ENCODE measurements at regions not wholly inside any gene's neighbourhood (a gene's known extent, or its start where the extent isn't known, plus 50 kb on each side); places are given as distances from the start of the nearest gene placed in this dataset.

DNA sequence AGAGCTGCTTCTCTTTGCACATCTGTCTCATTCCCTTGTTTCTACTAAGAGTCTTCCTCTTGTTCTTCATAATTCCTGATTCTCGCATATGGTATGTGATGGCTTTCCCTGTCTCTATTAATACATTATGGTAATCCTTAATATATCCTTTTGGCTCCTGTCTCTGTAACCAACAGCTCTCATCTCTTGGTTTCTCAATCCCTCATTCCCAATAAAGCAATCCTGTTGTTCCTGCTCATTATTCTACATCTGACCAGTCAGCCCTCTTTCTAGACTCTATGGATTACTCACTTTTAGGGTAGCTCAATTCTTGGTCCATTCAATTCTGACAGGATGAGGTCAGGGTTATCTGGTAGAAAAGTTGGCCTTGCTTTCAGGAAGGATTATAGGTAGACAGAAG is 349.9 kb downstream of the LRIG3 start:
- no peak overlapping the region for H3K4me3 ChIP-seq (ENCODE audit: low read depth, low read length)
- TF ChIP-seq, protein P1, sequence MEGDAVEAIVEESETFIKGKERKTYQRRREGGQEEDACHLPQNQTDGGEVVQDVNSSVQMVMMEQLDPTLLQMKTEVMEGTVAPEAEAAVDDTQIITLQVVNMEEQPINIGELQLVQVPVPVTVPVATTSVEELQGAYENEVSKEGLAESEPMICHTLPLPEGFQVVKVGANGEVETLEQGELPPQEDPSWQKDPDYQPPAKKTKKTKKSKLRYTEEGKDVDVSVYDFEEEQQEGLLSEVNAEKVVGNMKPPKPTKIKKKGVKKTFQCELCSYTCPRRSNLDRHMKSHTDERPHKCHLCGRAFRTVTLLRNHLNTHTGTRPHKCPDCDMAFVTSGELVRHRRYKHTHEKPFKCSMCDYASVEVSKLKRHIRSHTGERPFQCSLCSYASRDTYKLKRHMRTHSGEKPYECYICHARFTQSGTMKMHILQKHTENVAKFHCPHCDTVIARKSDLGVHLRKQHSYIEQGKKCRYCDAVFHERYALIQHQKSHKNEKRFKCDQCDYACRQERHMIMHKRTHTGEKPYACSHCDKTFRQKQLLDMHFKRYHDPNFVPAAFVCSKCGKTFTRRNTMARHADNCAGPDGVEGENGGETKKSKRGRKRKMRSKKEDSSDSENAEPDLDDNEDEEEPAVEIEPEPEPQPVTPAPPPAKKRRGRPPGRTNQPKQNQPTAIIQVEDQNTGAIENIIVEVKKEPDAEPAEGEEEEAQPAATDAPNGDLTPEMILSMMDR (IDR thresholded peaks at IDR 0.05; ENCODE audit: insufficient read depth, low read depth, low read length, missing control alignments) = no peak
- no peak for DNase-seq (ENCODE audit: low read depth)

DNA sequence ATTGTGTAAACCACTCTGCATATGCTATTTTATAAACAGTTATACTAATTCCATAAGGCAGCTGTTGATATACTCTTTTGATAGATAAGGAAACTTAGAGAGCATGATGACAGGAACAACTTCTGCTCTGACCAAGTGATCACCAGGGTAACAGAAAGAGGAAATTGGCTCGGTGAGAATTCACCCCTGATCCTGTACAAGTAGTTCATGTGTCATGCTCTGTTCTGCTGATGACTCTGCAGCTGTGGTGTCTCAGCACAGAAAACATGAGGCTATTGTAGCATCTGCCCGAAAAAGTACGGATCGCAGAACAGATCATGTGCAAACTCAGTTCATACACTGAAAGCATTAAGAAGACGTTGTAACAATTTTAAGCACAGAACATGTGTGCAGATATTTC is 345.0 kb downstream of the LRIG3 start:
- DNase-seq (ENCODE audit: low read depth) = no peak
- TF ChIP-seq, protein P1 (IDR thresholded peaks at IDR 0.05; ENCODE audit: insufficient read depth, low read depth, low read length, missing control alignments) = no peak
- no peak overlapping the region for H3K4me3 ChIP-seq (ENCODE audit: low read depth, low read length)

DNA sequence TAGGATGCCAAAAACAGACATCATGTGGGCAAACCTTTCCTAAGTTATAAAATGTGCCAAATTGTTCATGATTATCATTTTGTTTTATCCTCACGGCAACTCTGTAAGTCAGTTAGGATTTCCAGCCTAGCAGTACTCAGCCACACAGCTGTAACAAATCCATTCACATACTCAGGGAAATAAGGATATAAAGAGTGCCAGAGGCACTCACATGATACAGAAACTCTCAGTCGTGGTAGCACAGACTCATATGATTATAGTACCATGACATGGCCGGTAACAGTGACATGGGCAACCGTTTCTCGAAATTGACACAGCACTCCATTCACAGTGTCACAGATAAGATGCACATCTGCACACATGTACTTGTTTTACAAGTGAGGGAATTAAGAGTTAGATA is 344.2 kb downstream of the LRIG3 start:
- no peak overlapping the region for H3K4me3 ChIP-seq (ENCODE audit: low read depth, low read length)
- DNase-seq (ENCODE audit: low read depth) = no peak
- TF ChIP-seq, protein P1 (IDR thresholded peaks at IDR 0.05; ENCODE audit: insufficient read depth, low read depth, low read length, missing control alignments) = no peak

DNA sequence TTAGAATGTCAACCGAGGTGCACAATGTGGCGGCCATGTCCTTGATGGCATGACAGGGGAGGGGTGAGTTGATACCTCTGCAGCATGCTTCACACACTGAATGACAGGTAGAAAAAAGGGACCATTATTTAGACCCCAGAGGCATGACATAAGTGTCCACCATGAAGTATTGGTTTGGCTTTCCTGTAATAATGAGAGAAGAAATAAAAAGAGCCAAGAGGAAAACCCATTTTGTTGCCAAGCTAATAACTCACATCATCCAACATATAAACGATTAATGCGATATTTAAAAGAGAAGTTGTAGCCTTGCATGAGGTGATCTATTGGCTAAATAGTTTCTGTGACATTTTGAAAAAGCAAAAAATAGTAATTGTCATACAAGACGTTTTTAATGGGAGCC is 343.4 kb downstream of the LRIG3 start:
- DNase-seq (ENCODE audit: low read depth) = no peak
- TF ChIP-seq, protein P1 (IDR thresholded peaks at IDR 0.05; ENCODE audit: insufficient read depth, low read depth, low read length, missing control alignments) = no peak
- no peak overlapping the region for H3K4me3 ChIP-seq (ENCODE audit: low read depth, low read length)

DNA sequence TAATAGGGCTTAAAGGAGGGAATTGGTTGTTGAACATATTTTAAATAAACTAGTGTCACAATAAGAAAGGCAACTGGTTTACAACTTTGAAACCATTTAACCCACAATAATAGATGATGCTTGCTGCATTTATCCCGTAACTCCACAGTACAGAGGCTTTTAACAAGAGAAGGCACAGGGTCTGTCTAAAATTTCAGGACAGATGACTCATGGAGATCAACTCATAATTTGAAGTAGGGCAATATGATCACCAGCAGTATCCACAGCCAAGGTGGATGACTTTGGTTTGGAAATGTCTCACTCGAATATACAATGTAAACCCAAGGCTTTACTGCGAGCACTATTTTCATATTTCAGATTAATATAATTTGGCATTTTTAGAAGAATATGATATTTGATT is 340.2 kb downstream of the LRIG3 start:
- DNase-seq (ENCODE audit: low read depth) = no peak
- TF ChIP-seq, protein P1 (IDR thresholded peaks at IDR 0.05; ENCODE audit: insufficient read depth, low read depth, low read length, missing control alignments) = no peak
- H3K4me3 ChIP-seq (ENCODE audit: low read depth, low read length) = no peak overlapping the region

DNA sequence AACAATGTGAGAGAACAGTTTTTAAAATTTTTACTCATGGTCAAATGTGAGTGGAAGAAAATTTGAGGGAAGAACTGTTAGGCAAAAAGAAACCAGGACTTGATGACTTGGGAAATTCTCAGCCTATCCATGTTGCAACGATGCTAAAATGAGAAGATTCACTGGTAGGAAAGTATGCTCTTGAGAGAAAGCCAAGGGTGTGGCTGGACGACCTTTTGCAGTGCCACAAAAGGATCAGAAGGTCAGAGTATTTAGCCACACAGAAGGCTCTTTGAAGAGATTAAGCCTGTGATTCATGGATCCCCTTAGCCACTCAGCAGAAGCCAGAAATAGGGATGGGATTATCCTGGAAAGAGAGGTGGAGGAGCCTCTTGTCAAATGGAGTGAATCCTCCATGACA is 336.8 kb downstream of the LRIG3 start:
- no peak for DNase-seq (ENCODE audit: low read depth)
- no peak overlapping the region for H3K4me3 ChIP-seq (ENCODE audit: low read depth, low read length)
- TF ChIP-seq, protein P1 (IDR thresholded peaks at IDR 0.05; ENCODE audit: insufficient read depth, low read depth, low read length, missing control alignments) = no peak

DNA sequence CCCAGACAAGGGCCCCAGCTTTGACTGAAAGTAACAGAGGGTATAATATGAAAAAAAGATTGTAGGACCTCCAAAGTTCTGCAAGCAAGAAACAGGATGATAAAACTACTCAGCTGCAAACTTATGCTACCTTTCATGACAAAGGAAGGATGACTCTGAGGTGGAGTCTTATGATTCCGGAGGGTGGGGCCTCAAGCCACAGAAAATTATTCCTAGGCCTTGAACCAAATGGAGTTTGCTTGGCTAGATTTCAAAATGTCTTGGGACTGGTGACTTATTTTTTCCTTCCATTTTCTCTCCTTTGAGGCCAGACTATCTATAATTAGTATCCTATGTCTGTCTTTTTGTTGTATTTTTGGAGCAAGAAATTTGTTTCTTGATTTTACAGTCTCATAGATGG is 336.4 kb downstream of the LRIG3 start:
- no peak for DNase-seq (ENCODE audit: low read depth)
- TF ChIP-seq, protein P1 (IDR thresholded peaks at IDR 0.05; ENCODE audit: insufficient read depth, low read depth, low read length, missing control alignments) = no peak
- H3K4me3 ChIP-seq (ENCODE audit: low read depth, low read length) = no peak overlapping the region

All from GM12865 (cell line).